ENCODE measurements at regions not wholly inside any gene's neighbourhood (a gene's known extent, or its start where the extent isn't known, plus 50 kb on each side); places are given as distances from the start of the nearest gene placed in this dataset.
"Not testable (repeated sequence)": the region's sequence is repeated elsewhere in the genome, so short reads cannot be mapped to it uniquely, and the experiment has no call there.

DNA sequence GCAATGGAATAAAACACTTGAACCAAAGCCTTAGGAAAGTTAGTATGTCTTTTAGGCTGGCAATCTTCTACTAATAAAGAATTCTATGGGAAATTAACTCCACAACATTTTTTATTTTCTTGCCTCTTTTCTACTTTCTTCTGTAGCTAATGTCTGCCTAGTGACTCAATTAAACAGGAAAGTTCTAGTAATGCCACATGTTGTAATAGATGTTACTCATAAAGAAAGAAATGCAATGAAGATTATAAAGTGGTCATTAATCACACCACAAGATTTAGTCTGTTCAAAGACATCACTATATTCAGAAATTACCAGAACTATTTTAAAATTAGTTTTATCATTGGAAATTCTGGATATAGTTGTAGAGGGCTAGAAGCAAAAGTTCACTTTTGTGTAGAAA is 329.7 kb downstream of the SI start:
- no peak for DNase-seq (ENCODE audit: low spot score)

DNA sequence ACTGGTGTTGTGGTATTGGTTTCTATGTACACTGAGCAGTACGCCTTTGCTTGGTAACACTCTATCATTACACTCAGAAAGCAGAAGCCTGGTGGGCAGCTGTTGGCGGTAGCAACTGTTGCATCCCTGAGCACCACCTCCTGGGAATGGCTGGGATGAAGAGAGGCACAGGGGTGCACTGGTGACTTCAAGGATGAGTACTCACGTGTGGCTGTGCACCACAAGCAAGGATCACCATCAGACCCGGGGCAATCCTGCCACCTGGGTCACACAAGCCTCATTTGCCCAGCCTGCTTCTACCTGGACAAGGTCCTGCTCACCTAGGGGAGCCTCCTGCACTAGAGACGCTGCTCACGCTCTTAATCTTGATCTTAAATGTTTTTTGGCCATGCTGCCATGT is 336.4 kb downstream of the SI start:
- DNase-seq (ENCODE audit: low spot score) = no peak

GRCh38 chr3:164737174-164737573 is 341.1 kb downstream of the SI start:
- DNase-seq (ENCODE audit: low spot score) = no peak

GRCh38 chr3:164732166-164732565 is 346.1 kb downstream of the SI start:
- DNase-seq (ENCODE audit: low spot score) = no peak

DNA sequence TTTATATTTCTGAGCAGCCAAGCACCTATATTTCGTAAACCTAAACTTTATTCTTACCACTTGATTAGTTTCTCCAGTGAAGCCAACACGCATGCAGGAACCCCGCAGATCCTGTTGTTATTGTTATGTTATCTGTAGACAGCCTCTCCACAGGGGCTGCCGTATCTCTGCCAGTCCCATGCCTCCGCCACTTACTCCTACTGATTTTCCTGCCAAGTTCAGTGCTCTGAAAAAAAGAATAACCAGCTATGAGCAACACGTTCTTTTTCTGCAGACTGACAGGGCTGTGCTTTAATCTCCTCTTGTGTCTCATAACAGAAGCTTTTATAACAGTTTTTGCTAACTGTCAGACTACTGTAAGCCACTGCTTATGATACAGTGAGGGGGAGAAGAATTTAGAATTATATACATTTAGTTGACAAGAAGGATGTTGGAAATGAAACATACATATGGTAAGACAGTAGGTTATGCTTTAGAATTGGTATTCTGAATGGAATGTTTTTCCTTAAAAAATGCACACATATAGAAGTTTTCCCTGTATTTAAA is 347.4 kb downstream of the SI start:
- no peak for DNase-seq (ENCODE audit: low spot score)

GRCh38 chr3:164723396-164723795 is 354.9 kb downstream of the SI start:
- no peak for DNase-seq (ENCODE audit: low spot score)

- DNase-seq (ENCODE audit: low spot score) = not testable (repeated sequence)
These were observed 375.5 kb downstream of the SI start for GRCh38 chr3:164702808-164703207.

DNA sequence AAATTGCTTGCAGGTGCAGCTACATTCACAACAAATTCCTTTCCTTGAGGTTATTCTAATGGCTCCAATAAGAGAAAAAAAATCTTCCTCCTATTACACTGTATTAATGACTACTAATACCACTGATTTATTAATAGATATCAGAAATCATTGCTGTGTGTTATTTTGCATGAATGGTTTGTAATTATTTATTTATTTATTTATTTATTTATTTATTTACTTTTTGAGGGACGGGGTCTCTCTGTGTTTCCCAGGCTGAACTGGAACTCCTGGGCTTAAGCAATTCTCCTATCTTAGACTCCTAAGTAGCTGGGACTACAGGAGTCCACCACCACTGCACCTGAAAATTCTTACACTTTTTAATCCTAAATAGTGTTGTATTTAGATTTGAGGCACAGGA is 390.4 kb downstream of the SI start:
- DNase-seq (ENCODE audit: low spot score) = no peak

- DNase-seq (ENCODE audit: low spot score) = no peak
These were observed 391.1 kb downstream of the SI start for GRCh38 chr3:164687211-164687610.

DNA sequence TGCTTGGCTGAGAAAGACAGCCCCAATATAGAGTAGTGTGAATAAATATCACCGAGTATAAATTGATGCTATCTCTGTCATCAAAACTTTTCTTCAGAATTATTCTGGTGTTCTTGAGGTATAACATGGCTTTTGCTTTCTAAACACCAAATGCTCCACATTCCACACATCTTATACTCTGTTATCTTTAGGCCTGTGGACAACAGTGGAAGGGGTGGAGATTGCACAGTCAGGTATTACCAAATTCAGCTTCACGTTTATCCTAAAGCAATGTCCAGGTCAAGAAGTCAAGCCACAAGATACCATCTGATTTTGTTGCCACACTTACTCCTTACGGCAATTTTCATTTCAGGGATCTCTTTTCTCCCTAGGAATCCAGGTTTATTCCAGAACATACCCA is 394.8 kb downstream of the SI start:
- no peak for DNase-seq (ENCODE audit: low spot score)

DNA sequence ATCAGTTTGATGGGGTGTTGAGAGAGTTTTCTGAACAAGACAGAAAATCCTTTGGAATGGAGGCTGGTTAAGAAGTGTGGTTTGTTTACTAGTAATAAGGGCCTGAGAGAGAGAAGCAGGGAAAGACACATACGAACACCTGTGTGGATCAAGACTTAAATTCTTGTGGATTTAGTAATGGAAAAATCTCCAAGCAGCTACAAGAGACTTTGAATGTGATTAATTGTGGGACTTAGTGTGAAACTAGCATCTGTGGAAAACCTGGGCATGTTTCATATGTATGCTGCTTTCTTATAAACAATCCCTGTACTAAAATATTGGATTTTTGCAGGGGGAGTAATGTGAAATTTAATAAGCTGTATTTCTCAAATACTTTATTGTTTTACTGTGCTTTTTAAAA is 399.1 kb downstream of the SI start:
- DNase-seq (ENCODE audit: low spot score) = no peak

DNA sequence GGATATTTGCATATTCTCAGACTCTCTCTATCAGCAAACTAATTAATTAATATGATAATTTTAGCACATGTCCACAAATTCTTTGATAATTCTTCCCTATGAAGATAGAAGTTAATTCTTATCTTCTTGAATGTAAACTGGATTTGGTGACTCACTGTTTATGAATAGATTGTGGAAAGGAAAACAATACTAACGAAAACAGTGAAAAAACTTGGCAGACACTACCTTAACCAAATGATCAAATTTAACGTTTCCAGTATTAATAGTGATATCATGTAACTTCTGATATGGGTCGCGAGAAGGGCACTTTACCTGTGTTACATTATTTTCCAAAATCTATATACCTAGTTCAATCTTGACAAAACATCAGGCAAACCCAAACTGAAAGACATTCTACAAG is 401.0 kb downstream of the SI start:
- DNase-seq (ENCODE audit: low spot score) = no peak

DNA sequence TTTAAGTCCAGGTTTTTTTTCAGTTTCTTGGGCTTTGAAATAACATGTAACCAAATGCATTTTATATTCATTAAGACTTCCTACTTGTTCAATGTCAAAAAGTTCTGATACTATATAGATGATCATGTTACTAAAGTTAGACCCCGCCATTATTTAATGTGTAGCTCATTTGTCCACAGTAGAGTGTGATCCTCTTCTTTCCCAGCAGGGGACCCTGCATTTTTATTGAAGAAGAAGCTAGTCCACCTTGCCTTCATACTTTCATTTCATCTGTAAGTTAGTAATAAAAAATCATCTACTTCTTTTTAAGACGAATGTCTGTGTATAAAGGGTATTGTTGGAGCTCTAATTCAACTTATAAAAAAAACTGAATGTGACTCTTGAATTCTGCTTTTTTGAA is 404.6 kb downstream of the SI start:
- peak; percentile 34 for DNase-seq (ENCODE audit: low spot score)

DNA sequence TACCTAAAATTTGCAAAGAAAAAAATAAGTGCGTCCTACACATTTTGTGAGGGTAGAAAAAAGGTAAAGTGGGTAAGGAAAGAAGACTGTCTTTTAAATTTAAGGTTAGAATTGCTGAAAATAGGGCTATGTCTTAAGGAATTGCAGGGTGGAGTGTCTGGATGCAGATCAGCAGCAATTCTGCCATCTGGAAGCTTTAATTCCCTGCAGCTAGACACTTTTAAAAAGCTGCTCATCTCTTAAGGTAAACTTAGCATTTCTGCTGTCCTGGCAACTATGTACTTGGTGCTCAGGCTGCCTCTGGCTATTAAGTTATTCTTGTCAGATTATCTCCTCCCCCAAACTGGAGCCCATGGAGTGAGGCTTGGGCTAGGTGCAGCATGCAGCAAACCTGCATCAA is 420.2 kb downstream of the SI start:
- no peak for DNase-seq (ENCODE audit: low spot score)

DNA sequence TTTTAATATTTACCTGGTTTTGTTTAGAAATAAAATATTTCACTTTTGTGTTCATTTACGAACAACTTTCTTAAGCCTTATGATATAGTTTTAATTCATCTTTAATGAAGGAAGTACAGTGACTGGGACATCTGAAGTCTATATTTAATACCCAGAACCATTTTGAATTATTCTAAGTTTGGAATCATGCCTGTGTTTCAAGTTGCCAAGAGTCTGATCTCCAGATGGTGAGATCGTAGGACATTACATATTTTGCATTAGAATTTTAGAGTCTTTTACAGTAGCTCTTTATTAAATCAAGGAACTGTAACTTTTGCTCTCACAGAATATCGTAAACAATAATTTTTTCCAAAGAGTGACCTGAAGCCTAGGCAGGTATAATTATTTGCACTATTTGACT is 420.7 kb downstream of the SI start:
- DNase-seq (ENCODE audit: low spot score) = no peak

- DNase-seq (ENCODE audit: low spot score) = no peak
These were observed 422.8 kb downstream of the SI start for GRCh38 chr3:164655462-164655861.

DNA sequence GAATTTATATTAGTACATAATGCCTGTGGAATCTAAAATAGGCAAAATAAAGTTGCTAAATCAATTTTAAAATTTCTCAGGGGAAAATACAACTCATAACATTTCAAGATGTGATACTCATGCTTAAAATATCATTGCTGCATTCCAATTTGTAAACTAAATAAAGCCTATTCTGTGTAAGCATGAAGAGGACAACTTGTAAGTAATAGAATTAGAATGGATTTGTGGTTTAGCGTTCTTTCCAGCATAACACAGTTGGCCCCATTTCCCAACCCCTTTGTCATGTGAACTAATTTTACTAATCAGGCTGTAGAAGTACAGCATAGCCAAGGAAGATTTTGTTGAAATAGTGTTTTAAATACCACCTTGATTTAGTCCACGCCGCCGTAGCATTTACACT is 437.2 kb downstream of the SI start:
- no peak for DNase-seq (ENCODE audit: low spot score)

DNA sequence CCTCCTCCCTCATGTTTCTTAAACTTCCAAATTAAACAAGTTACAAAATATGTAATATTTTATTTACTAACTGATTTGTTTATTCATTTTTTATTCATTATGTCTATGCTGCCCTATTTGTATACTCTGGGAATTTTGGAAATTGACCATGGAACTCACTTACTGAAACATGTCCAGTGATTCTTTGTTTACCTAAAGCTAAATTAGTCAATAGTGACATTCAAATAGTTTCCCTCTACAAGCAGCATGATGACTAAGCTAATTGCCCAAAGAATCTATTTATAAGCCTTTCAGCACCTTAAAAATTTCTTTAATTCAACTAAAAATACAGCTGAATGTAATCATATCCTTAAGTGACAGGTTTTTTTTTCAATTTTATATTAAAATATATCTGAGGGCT is 437.7 kb downstream of the SI start:
- no peak for DNase-seq (ENCODE audit: low spot score)

- DNase-seq (ENCODE audit: low spot score) = no peak
These were observed 457.3 kb downstream of the SI start for GRCh38 chr3:164620956-164621355.

DNA sequence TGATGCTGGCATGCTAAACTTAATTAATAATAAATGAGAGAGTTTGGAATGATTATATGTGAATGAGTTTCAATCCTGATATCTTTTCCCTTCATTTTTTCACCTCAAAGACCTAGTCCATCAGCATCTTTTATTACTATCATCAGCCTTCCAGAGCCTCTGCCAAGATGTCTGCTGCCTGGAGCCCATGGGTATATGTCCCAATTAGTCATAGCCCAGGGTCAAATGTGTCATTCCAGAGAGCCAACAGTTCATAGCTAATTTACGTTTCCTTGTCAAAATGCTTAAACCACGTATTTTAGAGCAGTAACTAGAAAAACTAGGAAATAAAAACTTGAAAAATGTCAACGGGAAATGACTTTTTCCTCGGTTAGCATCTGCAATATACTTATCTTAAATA is 457.9 kb downstream of the SI start:
- DNase-seq (ENCODE audit: low spot score) = no peak

- no peak for DNase-seq (ENCODE audit: low spot score)
These were observed 465.5 kb downstream of the SI start for GRCh38 chr3:164612751-164613150.

DNA sequence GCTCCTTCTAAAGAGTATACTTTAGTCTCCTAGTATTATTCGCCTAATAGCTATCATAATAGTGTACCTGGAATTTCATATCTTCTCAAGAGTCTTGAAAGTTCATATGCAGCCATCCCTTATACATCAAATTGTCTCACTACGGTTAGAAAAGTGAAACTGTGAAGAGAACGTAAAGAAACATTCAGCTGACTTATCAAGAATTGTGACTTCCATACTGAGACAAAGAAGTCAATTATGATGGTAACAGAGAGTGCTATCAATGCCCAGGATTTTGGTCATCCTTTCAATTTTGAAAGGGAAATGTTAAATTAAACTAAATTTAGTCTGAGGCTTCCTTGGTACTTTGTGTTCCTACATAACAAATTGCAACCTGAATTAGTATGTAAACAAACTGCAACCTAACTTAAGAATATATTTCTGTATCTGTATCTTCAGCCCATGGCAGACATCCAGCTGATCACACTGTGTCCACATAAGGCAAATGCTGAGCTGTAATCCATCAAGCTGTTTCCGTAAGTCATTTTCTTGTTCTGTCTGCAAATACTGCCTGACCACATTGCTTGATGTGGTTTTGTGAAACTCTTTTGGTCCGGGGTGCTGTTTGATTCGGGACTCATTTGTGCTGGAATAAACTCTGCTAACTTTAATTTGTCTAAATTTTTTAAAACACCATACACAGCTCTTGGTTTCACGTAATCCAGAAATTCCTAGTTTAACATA is 469.6 kb downstream of the SI start:
- no peak for DNase-seq (ENCODE audit: low spot score)

- no peak for DNase-seq (ENCODE audit: low spot score)
These were observed 473.6 kb downstream of the SI start for GRCh38 chr3:164604687-164605086.

DNA sequence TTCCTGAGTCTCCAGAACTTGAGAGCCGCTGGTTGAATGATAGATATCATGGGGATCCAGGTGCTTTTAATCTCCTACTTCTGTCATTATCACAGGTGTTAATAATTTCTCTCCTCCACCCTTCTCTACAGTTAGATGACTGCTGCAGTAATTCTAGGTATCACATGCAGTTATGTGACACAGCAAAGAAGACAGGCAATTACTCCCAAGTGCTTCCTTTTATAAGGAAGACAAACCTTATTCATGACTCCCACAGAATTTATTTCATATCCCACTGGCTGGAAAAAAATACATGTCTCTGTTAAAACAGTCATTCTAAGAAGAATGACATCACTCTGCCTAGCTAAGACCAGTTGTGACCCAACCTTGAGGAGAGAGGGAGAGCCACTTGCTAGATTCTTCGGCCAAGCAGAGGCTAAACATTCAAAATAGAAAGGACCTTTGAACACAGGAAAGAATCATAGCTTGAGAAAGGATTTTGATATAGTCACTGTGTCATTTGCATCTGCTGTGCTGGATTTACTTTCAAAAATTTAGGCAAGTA is 500.6 kb downstream of the SI start:
- DNase-seq (ENCODE audit: low spot score) = no peak
